ENCODE measurements at regions not wholly inside any gene's neighbourhood (a gene's known extent, or its start where the extent isn't known, plus 50 kb on each side); places are given as distances from the start of the nearest gene placed in this dataset.

GRCh38 chr6:15999201-15999600 is 129.7 kb upstream of the MYLIP start:
- Histone ChIP-seq H3K27me3 (ENCODE audit: control insufficient read depth, insufficient read depth, low read length) (peaks cover 4% of the 10 kb centered on the region; the same call in 1 of the 2 replicates), H3K36me3 (ENCODE audit: control insufficient read depth, insufficient read depth, low read length) (no peaks in the 10 kb centered on the region), H3K9me3 (ENCODE audit: control insufficient read depth, insufficient read depth, low read depth, low read length) (no peaks in the 10 kb centered on the region), H3K27ac (ENCODE audit: low read length) (no peak overlapping the region), H3K4me1 (ENCODE audit: control insufficient read depth, insufficient read depth, low read length) (no peaks in the 10 kb centered on the region), H3K4me3 (ENCODE audit: low read depth in 2 of 2, low read length in 2 of 2) (no peak overlapping the region)
- BruUV-seq (replicated peaks), result no TSS peak
- DNase-seq (ENCODE audit: low read depth, low spot score) (no peak), ATAC-seq (no peak)
- intact Hi-C loops (cut with micrococcal nuclease; ENCODE audit: unreplicated experiment), result no loop called here
- ChIA-PET CTCF (no interaction called here), POLR2A (no interaction called here)
- no peak for TF ChIP-seq POLR2AphosphoS5 (IDR thresholded peaks at IDR 0.05; ENCODE audit: low read depth, low read length)
- no peak for TF ChIP-seq CTCF (IDR thresholded peaks at IDR 0.05)
- in situ Hi-C loops (cut with HindIII; ENCODE audit: low pct_unique_long_range_greater_than_20kb, low sequenced_read_pairs), result no loop called here

- Histone ChIP-seq H3K27ac (ENCODE audit: low read length) (no peak overlapping the region), H3K4me1 (ENCODE audit: control insufficient read depth, insufficient read depth, low read length) (no peaks in the 10 kb centered on the region), H3K4me3 (ENCODE audit: low read depth in 2 of 2, low read length in 2 of 2) (no peak overlapping the region), H3K36me3 (ENCODE audit: control insufficient read depth, insufficient read depth, low read length) (no peaks in the 10 kb centered on the region), H3K27me3 (ENCODE audit: control insufficient read depth, insufficient read depth, low read length) (peaks cover 4% of the 10 kb centered on the region; the same call in 1 of the 2 replicates), H3K9me3 (ENCODE audit: control insufficient read depth, insufficient read depth, low read depth, low read length) (no peaks in the 10 kb centered on the region)
- DNase-seq (ENCODE audit: low read depth, low spot score), result no peak
- no peak for TF ChIP-seq CTCF (IDR thresholded peaks at IDR 0.05)
- no peak for TF ChIP-seq POLR2AphosphoS5 (IDR thresholded peaks at IDR 0.05; ENCODE audit: low read depth, low read length)
- TF ChIP-seq TCF7L2 (IDR thresholded peaks at IDR 0.05; ENCODE audit: low read depth, low read length), result no peak
- TF ChIP-seq SIN3A (IDR thresholded peaks at IDR 0.05; ENCODE audit: borderline replicate concordance, insufficient read depth, low read depth, low read length), result no peak
- TF ChIP-seq REST (IDR thresholded peaks at IDR 0.05; ENCODE audit: insufficient read depth in 1 of 2, low read depth in 2 of 2, low read length in 1 of 2), result no peak
- ChIA-PET POLR2A (no interaction called here), CTCF (no interaction called here)
- intact Hi-C loops (cut with micrococcal nuclease; ENCODE audit: unreplicated experiment) (no loop called here), in situ Hi-C loops (cut with HindIII; ENCODE audit: low pct_unique_long_range_greater_than_20kb, low sequenced_read_pairs) (no loop called here)
- ATAC-seq, result no peak
- no TSS peak for BruUV-seq (replicated peaks)
These were observed 131.1 kb upstream of the MYLIP start for GRCh38 chr6:15997586-15998388.

Data from Panc1 (cell line).